Activated T-helper 2 cell treated with anti-CD3 and anti-CD28 coated beads, Interferon-gamma antibody, Interleukin-2, Interleukin-4, amounts not matched to agents 10 μg/mL and 5 μg/mL and 100 μg/mL, durations not matched to agents 14 hours and 24 hours and 36 hours (primary cell): ENCODE measurements at regions not wholly inside any gene's neighbourhood (a gene's known extent, or its start where the extent isn't known, plus 50 kb on each side); places are given as distances from the start of the nearest gene placed in this dataset.

Experiments used
- DNase-seq: peaks from one replicate; pipeline ENCODE4 v3.0.0; 2021; ENCODE audit warnings: low spot score
- H3K27ac Mint-ChIP-seq: one replicate; pipeline ENCODE4 v1.8.0; 2021; ENCODE audit warnings: mixed read lengths
- H3K27me3 Mint-ChIP-seq: one replicate; pipeline ENCODE4 v1.8.0; 2021; ENCODE audit warnings: low read depth, mixed read lengths
- H3K36me3 Mint-ChIP-seq: one replicate; pipeline ENCODE4 v1.8.0; 2021; ENCODE audit warnings: low read depth, mixed read lengths
- H3K4me1 Mint-ChIP-seq: one replicate; pipeline ENCODE4 v1.8.0; 2021; ENCODE audit warnings: low read depth, mixed read lengths
- H3K4me3 Mint-ChIP-seq: one replicate; pipeline ENCODE4 v1.8.0; 2021; ENCODE audit warnings: low read depth, mild to moderate bottlenecking, moderate library complexity, mixed read lengths
- H3K9me3 Mint-ChIP-seq: one replicate; pipeline ENCODE4 v1.8.0; 2021; ENCODE audit warnings: mixed read lengths
- intact Hi-C: fragments of 100-400 bp; cut with micrococcal nuclease; formaldehyde crosslinking; loops from one replicate; pipeline ENCODE4 v1.15.1; 2023

DNA sequence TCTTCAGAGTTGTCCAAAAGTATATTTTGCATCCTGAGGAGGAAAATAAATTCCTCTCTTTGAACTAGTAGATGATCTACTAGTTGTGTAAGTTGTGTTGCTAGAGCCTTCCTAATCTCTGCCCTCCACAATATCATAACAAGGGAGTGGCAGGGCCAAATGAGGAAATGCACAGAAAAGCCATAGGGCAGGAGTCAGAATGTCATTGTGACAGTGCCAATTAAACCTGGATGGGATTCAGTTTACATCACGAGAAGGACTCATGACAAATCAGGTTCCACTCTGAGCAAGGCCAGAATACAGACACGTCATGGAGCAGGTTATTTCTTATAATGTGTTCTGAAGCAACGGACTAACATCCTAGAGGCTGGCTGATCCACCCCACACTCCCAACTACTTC, 483.2 kb downstream of the CNTN6 start:
- intact Hi-C loops: no loop called here
- Mint-ChIP-seq H3K36me3 (no peaks in the 10 kb centered on the region), H3K9me3 (peaks cover 15% of the 10 kb centered on the region), H3K4me3 (no peak overlapping the region), H3K4me1 (no peaks in the 10 kb centered on the region), H3K27me3 (no peaks in the 10 kb centered on the region), H3K27ac (no peak overlapping the region)
- DNase-seq: no peak

DNA sequence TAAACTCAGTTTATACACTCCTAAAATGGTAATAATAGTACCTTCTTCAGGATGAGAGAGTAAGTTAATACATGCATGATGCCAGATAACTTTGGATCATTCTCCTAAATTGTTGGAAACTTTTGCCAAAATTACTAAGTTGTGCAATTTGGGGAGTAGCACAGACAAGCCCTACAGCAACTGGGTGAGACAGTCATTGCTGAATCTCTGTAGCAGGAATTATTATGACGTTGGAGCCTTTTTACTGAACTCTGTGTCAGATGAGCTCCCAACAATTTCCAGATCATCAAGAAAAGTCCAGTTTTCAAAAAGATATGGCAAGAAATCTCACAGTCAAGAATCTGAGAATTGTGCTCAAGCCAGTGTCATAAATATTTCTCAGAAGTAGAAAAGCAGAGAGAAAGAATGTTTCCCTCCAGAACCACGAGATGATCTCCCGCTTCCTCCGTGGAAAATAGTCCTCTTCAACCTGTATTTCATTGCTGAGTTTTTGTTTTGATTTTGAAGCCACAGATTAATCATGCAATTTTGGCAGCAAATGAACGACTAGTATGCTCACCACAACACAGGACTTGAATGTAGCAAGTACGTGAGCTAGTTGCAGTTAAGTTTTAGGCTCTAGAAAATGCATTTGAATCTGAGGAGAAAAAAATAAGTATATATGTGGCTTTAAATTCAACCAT, 485.4 kb downstream of the CNTN6 start:
- no peak overlapping the region for H3K27ac Mint-ChIP-seq
- no peak for DNase-seq
- no peak overlapping the region for H3K4me3 Mint-ChIP-seq
- no peaks in the 10 kb centered on the region for H3K4me1 Mint-ChIP-seq
- intact Hi-C loops: no loop called here
- no peaks in the 10 kb centered on the region for H3K36me3 Mint-ChIP-seq
- peaks cover 9% of the 10 kb centered on the region for H3K9me3 Mint-ChIP-seq
- H3K27me3 Mint-ChIP-seq: no peaks in the 10 kb centered on the region

DNA sequence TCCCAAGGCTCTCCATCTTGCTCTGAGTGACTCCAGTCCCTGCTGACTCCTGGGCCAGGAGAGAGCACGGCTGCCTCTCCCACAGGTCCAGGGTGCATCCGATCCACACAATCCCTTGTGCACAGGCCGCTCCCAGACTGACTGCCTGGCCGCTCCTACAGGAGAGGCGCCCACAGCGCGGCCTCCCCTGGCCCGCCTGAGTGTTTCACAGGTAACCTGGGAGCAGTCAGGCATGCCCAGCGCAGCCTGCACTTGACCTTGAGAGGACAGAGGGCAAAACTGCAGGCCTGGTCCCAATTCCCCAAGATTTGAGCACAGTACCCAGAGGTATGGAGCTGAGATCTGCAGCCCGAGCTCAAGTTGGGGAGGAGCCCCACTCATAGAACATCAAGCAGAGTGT, 490.2 kb downstream of the CNTN6 start:
- Mint-ChIP-seq H3K36me3 (no peaks in the 10 kb centered on the region), H3K27me3 (no peaks in the 10 kb centered on the region), H3K27ac (no peak overlapping the region), H3K9me3 (peaks cover 24% of the 10 kb centered on the region), H3K4me3 (no peak overlapping the region), H3K4me1 (no peaks in the 10 kb centered on the region)
- DNase-seq: no peak
- intact Hi-C loops: no loop called here

DNA sequence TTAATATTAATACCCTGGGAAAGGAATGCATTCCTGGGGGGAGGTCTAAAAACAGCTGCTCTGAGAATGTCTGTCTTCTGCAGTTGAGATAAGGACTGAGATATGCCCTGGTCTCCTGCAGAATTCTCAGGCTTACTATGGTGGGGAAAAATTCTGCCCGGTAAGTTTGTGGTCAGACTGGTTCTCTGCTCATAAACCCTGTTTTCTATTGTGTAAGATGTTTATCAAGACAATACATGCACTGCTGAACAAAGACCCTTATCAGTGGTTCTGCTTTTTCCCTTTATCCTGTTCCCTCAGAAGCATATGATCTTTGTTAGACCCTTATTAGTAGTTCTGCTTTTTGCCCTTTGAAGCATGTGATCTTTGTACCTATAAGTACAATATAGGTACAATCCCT, 494.6 kb downstream of the CNTN6 start:
- Mint-ChIP-seq H3K4me3 (no peak overlapping the region), H3K4me1 (no peaks in the 10 kb centered on the region), H3K27me3 (no peaks in the 10 kb centered on the region), H3K9me3 (peaks cover 47% of the 10 kb centered on the region), H3K27ac (no peak overlapping the region), H3K36me3 (no peaks in the 10 kb centered on the region)
- intact Hi-C loops: no loop called here
- no peak for DNase-seq

DNA sequence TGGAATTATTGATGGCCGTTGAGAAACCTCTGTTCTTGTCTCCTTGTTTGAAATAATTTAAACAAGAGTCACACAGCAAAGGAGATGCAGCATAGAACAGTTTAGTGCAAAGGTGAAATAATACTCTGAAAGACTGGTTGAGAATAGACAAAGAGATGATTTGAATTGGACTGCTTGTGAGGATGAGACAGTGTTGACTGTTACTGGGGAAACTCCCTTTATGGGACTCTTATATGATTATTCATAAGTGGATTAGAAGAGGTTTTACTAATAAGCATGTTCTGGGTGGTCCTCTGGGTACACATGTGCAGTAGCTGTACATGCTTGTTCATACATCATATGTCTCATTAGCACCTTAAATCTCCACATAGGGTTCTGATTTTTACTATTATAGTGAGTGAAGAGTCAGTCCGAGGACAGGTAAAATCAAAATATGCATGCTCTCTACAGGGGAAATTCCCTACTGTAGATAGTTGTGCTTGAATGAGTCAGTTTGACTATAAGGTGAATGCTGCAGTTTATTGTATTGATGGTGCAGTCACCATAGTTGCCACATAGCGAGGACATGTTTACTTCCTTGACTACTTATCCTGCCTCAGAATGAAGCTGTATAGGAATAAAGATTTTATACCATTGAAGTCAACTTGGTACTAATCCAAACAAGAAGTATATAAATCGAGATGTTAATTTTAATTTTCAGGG, 498.7 kb downstream of the CNTN6 start:
- no peak for DNase-seq
- Mint-ChIP-seq H3K4me1 (no peaks in the 10 kb centered on the region), H3K9me3 (peaks cover 32% of the 10 kb centered on the region), H3K36me3 (no peaks in the 10 kb centered on the region), H3K27me3 (no peaks in the 10 kb centered on the region), H3K4me3 (no peak overlapping the region), H3K27ac (no peak overlapping the region)
- intact Hi-C loops: no loop called here

DNA sequence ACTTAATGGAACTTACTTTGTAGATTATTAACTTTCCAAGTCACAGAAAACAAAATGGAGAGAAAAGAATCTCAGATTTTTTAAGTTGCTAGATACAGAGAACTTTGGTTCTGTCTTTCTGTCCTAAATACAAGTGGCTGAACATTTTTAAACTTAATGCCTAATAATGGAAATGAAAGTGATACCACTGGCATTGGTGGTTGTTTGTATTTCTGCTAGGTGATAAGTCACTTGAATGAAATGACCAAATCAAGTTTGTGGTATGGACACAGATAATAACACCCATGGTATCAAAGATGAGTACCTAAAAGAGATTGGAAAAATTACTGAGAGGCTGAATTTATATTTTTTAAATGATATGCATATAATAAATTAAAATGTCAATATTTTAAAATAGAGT, 502.1 kb downstream of the CNTN6 start:
- intact Hi-C loops: no loop called here
- Mint-ChIP-seq H3K27ac (no peak overlapping the region), H3K9me3 (peaks cover 21% of the 10 kb centered on the region), H3K27me3 (no peaks in the 10 kb centered on the region), H3K36me3 (no peaks in the 10 kb centered on the region), H3K4me3 (no peak overlapping the region), H3K4me1 (no peaks in the 10 kb centered on the region)
- no peak for DNase-seq

DNA sequence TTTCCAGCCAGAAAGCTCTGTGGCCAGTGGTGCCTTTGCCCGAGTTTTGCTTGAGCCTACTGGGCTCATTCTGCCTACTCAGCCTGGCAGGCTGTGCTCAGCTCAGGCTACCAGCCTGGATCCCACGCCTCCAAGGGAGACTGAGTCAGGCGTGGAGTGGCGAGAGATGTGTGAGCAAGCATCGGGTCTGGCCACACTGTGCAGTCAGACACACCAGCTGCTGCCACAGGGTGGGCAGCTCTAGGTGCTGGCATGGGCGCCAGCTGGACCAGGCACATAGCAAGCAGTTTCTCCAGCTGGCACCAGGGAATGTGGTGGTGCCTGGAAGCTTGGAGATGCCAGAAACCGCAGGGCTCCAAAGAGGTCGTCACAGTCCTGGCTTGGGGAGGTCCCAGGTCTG, 498.5 kb upstream of the CNTN4 start:
- Mint-ChIP-seq H3K9me3 (peaks cover 9% of the 10 kb centered on the region), H3K27ac (no peak overlapping the region), H3K4me3 (no peak overlapping the region), H3K4me1 (no peaks in the 10 kb centered on the region), H3K27me3 (no peaks in the 10 kb centered on the region), H3K36me3 (no peaks in the 10 kb centered on the region)
- no peak for DNase-seq
- intact Hi-C loops: no loop called here

DNA sequence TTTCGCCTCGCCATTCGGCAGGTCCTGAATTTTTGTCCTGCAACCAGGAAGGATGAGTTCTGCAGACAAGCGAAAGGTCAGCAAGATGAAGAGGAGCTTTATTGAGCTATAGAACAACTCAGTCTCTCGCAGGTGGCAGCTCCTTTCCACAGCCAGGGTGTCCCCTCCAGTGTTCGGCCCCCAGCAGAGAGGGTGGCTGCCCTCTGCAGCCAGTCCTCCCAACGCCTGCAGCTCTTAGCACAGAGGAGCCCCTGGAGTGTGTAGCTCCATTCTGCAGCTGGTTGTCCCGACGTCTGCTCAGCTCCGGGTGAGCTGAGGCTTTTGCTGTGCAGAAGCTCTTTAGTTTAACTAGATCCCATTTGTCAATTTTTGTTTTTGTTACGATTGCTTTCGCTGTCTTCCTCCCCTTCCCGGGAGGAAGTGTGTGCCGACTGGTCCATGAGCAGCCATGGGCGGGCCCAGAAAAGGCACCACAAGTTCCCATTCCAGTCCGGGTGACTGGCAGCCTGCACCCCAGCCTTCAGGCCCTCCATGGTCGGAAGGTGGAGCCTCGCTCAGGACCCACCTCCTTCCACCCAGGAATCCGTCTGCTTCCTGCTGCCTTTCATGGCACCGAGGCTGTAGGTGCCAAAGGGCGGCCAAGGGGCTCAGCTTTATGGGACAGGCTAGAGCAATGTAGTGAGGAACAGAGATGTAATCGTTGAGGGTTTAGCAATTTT, 497.8 kb upstream of the CNTN4 start:
- Mint-ChIP-seq H3K4me1 (no peaks in the 10 kb centered on the region), H3K27me3 (no peaks in the 10 kb centered on the region), H3K27ac (no peak overlapping the region), H3K4me3 (no peak overlapping the region), H3K36me3 (no peaks in the 10 kb centered on the region), H3K9me3 (peaks cover 9% of the 10 kb centered on the region)
- no peak for DNase-seq
- intact Hi-C loops: no loop called here

DNA sequence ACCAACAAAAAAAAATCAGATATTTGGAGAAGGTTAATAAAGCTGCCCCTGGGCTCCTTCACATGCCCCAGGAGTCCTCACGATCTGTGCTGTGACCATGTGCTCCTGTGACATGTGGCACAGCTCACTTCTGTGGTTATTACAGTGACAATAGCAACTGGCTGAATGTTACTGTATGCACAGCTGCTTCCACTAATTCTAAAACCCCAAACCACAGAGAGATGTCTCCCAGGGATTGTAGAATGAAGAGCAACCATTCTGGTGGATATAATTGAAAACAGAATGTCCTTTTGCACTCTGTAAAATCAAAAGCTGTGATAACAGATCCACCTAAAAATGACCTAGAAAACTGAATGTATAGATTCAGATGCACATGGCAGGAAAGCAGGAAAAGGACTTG, 489.2 kb upstream of the CNTN4 start:
- Mint-ChIP-seq H3K36me3 (no peaks in the 10 kb centered on the region), H3K4me1 (no peaks in the 10 kb centered on the region), H3K27me3 (no peaks in the 10 kb centered on the region), H3K4me3 (no peak overlapping the region), H3K9me3 (peaks cover 28% of the 10 kb centered on the region), H3K27ac (no peak overlapping the region)
- DNase-seq: no peak
- intact Hi-C loops: no loop called here

DNA sequence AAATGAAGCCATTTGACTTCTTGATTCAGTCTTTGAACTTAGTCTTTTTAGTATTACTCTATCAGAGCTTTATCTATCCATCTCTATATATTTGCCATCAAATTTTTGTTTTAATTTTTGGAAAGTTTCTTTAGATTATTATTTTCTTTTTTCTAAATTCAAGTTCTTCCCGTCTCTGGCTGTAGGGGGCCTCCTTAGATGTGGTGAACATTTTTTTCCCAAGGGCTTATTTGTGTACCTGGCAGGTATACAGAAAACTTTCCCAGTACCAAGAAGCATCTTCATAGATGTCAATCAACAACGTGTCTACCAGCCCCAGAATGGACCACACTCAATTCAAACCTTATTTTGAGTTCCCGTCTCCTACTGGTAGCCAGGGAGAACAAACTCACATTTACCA, 486.8 kb upstream of the CNTN4 start:
- Mint-ChIP-seq H3K36me3 (no peaks in the 10 kb centered on the region), H3K9me3 (peaks cover 30% of the 10 kb centered on the region), H3K27me3 (no peaks in the 10 kb centered on the region), H3K4me3 (no peak overlapping the region), H3K4me1 (no peaks in the 10 kb centered on the region), H3K27ac (no peak overlapping the region)
- intact Hi-C loops: no loop called here
- no peak for DNase-seq

DNA sequence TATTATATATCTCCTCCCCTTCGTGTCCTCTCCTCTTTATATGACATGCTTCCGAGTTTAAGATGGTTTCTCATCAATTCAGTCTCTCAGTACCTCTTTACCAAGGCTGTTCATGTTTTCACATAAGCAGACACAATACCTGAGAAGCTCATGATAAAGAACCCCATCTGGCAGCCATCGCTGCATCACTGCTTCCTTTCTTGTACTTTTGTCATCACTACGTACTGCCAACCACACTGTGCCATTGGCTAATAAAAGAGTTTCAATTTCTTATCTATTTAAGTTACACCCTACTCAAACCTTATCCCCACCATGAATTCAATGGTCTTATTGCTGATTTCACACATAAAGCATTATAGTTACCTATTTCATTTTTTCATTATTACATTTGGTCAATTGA, 484.7 kb upstream of the CNTN4 start:
- Mint-ChIP-seq H3K4me3 (no peak overlapping the region), H3K36me3 (no peaks in the 10 kb centered on the region), H3K4me1 (no peaks in the 10 kb centered on the region), H3K9me3 (peaks cover 35% of the 10 kb centered on the region), H3K27ac (no peak overlapping the region), H3K27me3 (no peaks in the 10 kb centered on the region)
- intact Hi-C loops: no loop called here
- DNase-seq: no peak

DNA sequence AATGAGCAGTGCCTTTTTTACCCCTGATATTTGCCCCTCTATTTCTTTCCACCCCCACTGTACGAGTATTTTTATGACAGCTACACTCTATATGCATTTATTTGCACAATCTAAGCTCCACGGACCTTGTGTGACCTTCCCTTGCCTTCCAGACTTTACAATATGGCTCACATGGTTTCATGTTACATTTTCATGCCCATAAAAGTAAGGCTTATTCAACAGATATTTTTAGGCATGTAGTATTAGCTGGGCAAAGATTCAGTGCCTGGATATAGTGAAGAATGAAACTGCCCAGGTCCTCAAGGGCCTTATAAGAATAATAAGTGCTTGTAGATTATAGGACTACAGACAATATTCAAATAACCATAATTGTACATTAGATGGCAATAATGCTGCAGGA, 481.9 kb upstream of the CNTN4 start:
- H3K36me3 Mint-ChIP-seq: no peaks in the 10 kb centered on the region
- H3K27ac Mint-ChIP-seq: no peak overlapping the region
- no peaks in the 10 kb centered on the region for H3K27me3 Mint-ChIP-seq
- H3K9me3 Mint-ChIP-seq: peaks cover 34% of the 10 kb centered on the region
- no peak overlapping the region for H3K4me3 Mint-ChIP-seq
- H3K4me1 Mint-ChIP-seq: no peaks in the 10 kb centered on the region
- DNase-seq: no peak
- intact Hi-C loops: no loop called here

DNA sequence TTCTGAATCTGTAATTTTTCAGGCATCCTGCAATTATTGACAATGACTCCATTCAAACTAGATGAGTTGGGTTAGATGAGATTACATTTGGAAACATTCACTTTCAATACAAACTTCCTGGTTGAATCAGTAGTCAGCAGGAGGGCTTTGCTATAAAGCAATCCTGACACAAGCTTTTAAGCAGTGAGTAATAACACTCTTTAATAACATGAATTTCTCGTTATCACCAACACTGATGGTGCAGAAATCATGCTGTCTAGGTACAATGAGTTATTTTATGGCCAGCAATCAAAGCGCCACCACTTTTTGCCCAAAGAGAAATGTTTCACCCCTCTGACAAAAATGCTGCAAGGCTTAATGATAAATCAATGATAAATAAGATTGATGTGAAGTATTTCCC, 474.8 kb upstream of the CNTN4 start:
- H3K9me3 Mint-ChIP-seq: peaks cover 4% of the 10 kb centered on the region
- no peak overlapping the region for H3K27ac Mint-ChIP-seq
- no peaks in the 10 kb centered on the region for H3K27me3 Mint-ChIP-seq
- DNase-seq: no peak
- H3K4me1 Mint-ChIP-seq: no peaks in the 10 kb centered on the region
- intact Hi-C loops: no loop called here
- H3K4me3 Mint-ChIP-seq: no peak overlapping the region
- H3K36me3 Mint-ChIP-seq: no peaks in the 10 kb centered on the region
